Mesendoderm (in vitro differentiated cells): ENCODE measurements at regions not wholly inside any gene's neighbourhood (a gene's known extent, or its start where the extent isn't known, plus 50 kb on each side); places are given as distances from the start of the nearest gene placed in this dataset.
A peak's percentile ranks its signal among the peaks of the same experiment; 100 is the strongest.

Experiments
- DNase-seq: peaks from one replicate; pipeline ENCODE4 v3.0.0; 2013
- H2AK5ac ChIP-seq: 2 replicates; pipeline ENCODE4 v1.6.1; 2013; ENCODE audit warnings: low read length, inconsistent platforms
- H2BK120ac ChIP-seq: 2 replicates; pipeline ENCODE4 v1.6.1; 2013; ENCODE audit warnings: low read depth, mild to moderate bottlenecking, low read length, moderate library complexity, mixed read lengths
- H2BK15ac ChIP-seq: replicated peaks from 2 replicates; pipeline ENCODE4 v1.6.1; 2013; ENCODE audit warnings: low read depth, mild to moderate bottlenecking, moderate library complexity
- H2BK5ac ChIP-seq: 2 replicates; pipeline ENCODE4 v1.6.1; 2013; ENCODE audit warnings: low read length, inconsistent platforms
- H3K18ac ChIP-seq: 2 replicates; pipeline ENCODE4 v1.6.1; 2013; ENCODE audit warnings: mild to moderate bottlenecking, low read length, mixed read lengths
- H3K23ac ChIP-seq: one replicate; pipeline ENCODE4 v1.6.1; 2013; ENCODE audit warnings: low read length
- H3K27ac ChIP-seq: 2 replicates; pipeline ENCODE4 v1.5.1; 2013; ENCODE audit warnings: low read depth, mild to moderate bottlenecking, inconsistent platforms, low read length, moderate library complexity
- H3K27me3 ChIP-seq: 2 replicates; pipeline ENCODE4 v1.6.1; 2013; ENCODE audit warnings: low read length, control low read depth, mild to moderate bottlenecking, inconsistent platforms; ENCODE audit not compliant: insufficient read depth, poor library complexity
- H3K36me3 ChIP-seq: 2 replicates; pipeline ENCODE4 v1.6.1; 2013; ENCODE audit warnings: low read length, inconsistent platforms; ENCODE audit not compliant: control insufficient read depth, insufficient read depth
- H3K4ac ChIP-seq: one replicate; pipeline ENCODE4 v1.6.1; 2013; ENCODE audit warnings: low read depth, mild to moderate bottlenecking, low read length, moderate library complexity
- H3K4me1 ChIP-seq: 2 replicates; pipeline ENCODE4 v1.6.1; 2013; ENCODE audit warnings: low read depth, low read length, inconsistent platforms; ENCODE audit not compliant: control insufficient read depth
- H3K4me2 ChIP-seq: 2 replicates; pipeline ENCODE4 v1.6.1; 2013; ENCODE audit warnings: low read length
- H3K4me3 ChIP-seq: 2 replicates; pipeline ENCODE4 v1.5.1; 2013; ENCODE audit warnings: mild to moderate bottlenecking, low read length
- H3K56ac ChIP-seq: one replicate; pipeline ENCODE4 v1.6.1; 2013; ENCODE audit warnings: low read length
- H3K79me1 ChIP-seq: 2 replicates; pipeline ENCODE4 v1.6.1; 2013; ENCODE audit warnings: low read length, inconsistent platforms
- H3K79me2 ChIP-seq: 2 replicates; pipeline ENCODE4 v1.6.1; 2013; ENCODE audit warnings: mild to moderate bottlenecking, low read length; ENCODE audit not compliant: control insufficient read depth, insufficient read depth
- H3K9ac ChIP-seq: 2 replicates; pipeline ENCODE4 v1.6.1; 2013; ENCODE audit warnings: low read length, inconsistent platforms
- H4K5ac ChIP-seq: one replicate; pipeline ENCODE4 v1.6.1; 2013; ENCODE audit warnings: low read length
- H4K8ac ChIP-seq: one replicate; pipeline ENCODE4 v1.6.1; 2013; ENCODE audit warnings: low read depth, mild to moderate bottlenecking, control low read depth, low read length, moderate library complexity
- WGBS: extraction: QIAGEN DNeasy Blood & Tissue Kit; methylation state at CpG from one replicate; pipeline ENCODE4 v1.1.7; 2013; ENCODE audit warnings: low lambda C conversion rate, missing lambda C conversion rate; ENCODE audit not compliant: insufficient coverage; ENCODE audit errors: extremely low coverage; 5-methylcytosine and 5-hydroxymethylcytosine counted together

DNA sequence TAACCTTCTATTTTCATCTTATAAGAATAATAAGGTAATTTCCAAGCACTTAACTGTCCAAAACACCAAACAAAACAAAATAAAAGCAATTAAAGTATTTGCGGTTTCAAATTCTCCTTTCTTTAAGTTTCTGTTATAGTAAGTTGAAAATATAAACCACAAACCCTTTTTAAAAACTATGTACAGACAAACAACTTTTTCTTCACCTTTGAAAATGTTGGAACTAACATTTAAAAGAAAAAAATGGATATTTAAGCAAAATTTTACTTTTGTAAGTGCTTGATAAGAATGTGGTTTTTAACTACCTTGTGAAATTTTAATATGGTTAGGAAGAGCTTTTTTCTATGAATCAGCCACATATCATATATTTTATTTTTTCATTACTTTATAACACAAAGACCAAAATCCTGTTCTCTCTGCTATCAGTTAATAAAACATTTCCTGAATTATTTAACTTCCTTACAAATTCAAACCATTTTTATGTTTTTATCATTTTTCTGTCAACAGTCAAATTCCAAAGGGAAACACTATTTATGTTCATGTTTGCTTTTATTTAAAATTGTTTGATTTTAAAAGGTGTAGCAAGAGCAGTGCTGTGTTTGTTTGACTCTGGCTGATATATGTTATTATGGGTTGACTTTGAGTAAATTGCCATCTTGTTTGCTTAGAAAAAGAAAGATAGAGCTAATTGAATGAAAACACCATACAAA, 554.1 kb upstream of the KLHL1 start:
- Histone ChIP-seq H3K4me1 (no peaks in the 10 kb centered on the region), H3K4ac (no peak overlapping the region), H3K79me1 (no peaks in the 10 kb centered on the region), H3K23ac (no peak overlapping the region), H3K27me3 (no peaks in the 10 kb centered on the region), H2AK5ac (no peak overlapping the region), H2BK120ac (no peak overlapping the region), H3K18ac (no peak overlapping the region), H4K8ac (no peak overlapping the region), H2BK15ac (no peak overlapping the region), H3K4me2 (no peak overlapping the region), H2BK5ac (no peak overlapping the region), H3K4me3 (no peak overlapping the region), H3K79me2 (no peaks in the 10 kb centered on the region), H3K9ac (no peak overlapping the region), H3K36me3 (no peaks in the 10 kb centered on the region), H4K5ac (no peak overlapping the region), H3K27ac (no peak overlapping the region), H3K56ac (no peak overlapping the region)
- WGBS, result no CpG with 5 or more reads among the region's 1 CpG
- DNase-seq, result no peak

DNA sequence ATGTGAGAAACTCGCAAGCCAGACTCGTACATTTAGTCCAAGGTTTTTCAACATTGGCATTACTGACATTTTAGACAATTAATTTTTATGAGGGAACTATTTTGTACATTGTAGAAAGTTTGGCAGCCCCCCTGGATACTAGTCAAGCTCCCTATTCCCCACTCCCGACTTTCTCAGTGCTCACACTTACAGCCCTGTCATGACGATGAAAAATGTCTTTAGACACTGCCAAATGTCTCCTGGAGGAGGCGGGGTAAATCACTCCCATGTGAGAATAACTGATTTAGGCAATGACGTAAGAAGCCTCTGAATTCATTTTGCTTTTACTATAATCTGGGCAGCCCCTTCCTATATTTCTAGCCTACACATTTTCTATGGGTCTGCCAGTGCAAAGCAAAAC, 535.8 kb upstream of the KLHL1 start:
- Histone ChIP-seq H3K9ac (no peak overlapping the region), H2BK15ac (no peak overlapping the region), H2BK120ac (no peak overlapping the region), H4K8ac (no peak overlapping the region), H3K79me2 (no peaks in the 10 kb centered on the region), H3K79me1 (no peaks in the 10 kb centered on the region), H4K5ac (no peak overlapping the region), H3K27ac (no peak overlapping the region), H3K36me3 (no peaks in the 10 kb centered on the region), H3K4me2 (no peak overlapping the region), H3K27me3 (no peaks in the 10 kb centered on the region), H3K56ac (no peak overlapping the region), H3K4me3 (no peak overlapping the region), H2AK5ac (no peak overlapping the region), H3K18ac (no peak overlapping the region), H3K4me1 (no peaks in the 10 kb centered on the region), H3K23ac (no peak overlapping the region), H2BK5ac (no peak overlapping the region), H3K4ac (no peak overlapping the region)
- no CpG with 5 or more reads among the region's 6 CpGs for WGBS
- DNase-seq, result no peak

DNA sequence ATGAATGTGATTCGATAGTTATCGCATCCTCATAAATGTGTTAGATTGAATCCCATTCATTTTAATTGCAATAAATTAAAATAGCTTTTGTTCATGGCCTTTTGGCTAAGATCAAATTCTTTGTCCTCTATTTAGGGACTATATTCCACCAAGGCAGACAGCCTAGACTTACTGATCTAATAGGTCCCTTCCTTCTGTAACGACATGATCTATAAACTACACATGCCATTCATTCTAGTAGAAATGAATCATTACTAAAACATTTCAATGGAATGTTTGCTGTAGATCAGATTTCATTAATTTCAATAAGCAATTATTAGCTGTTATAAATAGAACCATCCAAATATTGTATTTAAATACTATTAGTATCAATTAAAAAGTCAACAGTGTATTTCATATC, 526.6 kb upstream of the KLHL1 start:
- no CpG with 5 or more reads among the region's 3 CpGs for WGBS
- Histone ChIP-seq H4K8ac (no peak overlapping the region), H2AK5ac (no peak overlapping the region), H3K27me3 (no peaks in the 10 kb centered on the region), H3K56ac (no peak overlapping the region), H2BK120ac (no peak overlapping the region), H3K79me2 (no peaks in the 10 kb centered on the region), H2BK15ac (no peak overlapping the region), H3K79me1 (no peaks in the 10 kb centered on the region), H3K23ac (no peak overlapping the region), H2BK5ac (no peak overlapping the region), H3K4ac (no peak overlapping the region), H3K9ac (no peak overlapping the region), H3K4me1 (no peaks in the 10 kb centered on the region), H3K36me3 (no peaks in the 10 kb centered on the region), H4K5ac (no peak overlapping the region), H3K27ac (no peak overlapping the region), H3K4me2 (no peak overlapping the region), H3K4me3 (no peak overlapping the region), H3K18ac (no peak overlapping the region)
- DNase-seq, result no peak

DNA sequence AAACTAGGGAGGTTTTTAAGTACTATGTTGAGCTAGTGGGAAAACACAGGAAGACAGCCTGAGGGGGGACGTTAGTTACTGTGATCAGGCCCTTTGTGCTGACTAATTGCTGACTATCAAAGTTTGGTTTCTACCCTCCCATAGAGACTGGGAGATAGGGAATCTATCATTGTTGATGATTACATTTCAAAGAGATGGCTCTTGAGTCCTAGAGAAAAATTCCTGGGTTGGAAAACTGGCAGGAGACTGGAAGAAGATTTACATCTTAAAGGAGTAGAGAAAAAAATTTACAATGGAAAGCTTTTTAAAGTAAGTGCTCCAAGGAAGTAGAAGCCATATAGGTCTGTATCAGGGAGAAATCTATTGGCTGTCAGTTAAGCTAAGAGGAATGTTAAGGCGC, 522.0 kb upstream of the KLHL1 start:
- Histone ChIP-seq H4K8ac (no peak overlapping the region), H3K4me1 (no peaks in the 10 kb centered on the region), H3K27me3 (no peaks in the 10 kb centered on the region), H3K4me3 (no peak overlapping the region), H4K5ac (no peak overlapping the region), H2BK120ac (no peak overlapping the region), H3K36me3 (no peaks in the 10 kb centered on the region), H3K18ac (no peak overlapping the region), H3K79me2 (no peaks in the 10 kb centered on the region), H3K9ac (no peak overlapping the region), H2BK15ac (no peak overlapping the region), H3K4ac (no peak overlapping the region), H3K27ac (no peak overlapping the region), H3K79me1 (no peaks in the 10 kb centered on the region), H3K23ac (no peak overlapping the region), H3K56ac (no peak overlapping the region), H2AK5ac (no peak overlapping the region), H3K4me2 (no peak overlapping the region), H2BK5ac (no peak overlapping the region)
- no CpG with 5 or more reads among the region's 2 CpGs for WGBS
- DNase-seq, result peak; percentile 84

DNA sequence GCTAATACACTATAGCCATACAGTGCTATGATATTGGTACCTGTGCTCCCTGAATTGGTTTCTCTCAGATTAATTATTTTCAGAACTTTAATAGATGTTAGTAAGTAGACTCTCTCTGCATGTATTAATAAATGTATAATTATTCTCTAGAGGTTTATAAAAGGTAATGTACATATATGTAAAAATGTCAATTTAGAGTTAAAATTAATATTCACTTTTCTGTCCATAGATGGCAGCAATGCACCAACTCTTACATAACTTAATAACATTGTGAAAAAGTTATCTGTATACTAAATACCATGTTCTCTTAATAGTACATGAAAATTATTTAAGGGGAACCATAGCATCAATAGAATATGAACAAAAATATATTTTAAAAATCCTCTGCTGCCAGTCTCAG, 515.0 kb upstream of the KLHL1 start:
- DNase-seq, result no peak
- Histone ChIP-seq H2BK120ac (no peak overlapping the region), H4K5ac (no peak overlapping the region)

DNA sequence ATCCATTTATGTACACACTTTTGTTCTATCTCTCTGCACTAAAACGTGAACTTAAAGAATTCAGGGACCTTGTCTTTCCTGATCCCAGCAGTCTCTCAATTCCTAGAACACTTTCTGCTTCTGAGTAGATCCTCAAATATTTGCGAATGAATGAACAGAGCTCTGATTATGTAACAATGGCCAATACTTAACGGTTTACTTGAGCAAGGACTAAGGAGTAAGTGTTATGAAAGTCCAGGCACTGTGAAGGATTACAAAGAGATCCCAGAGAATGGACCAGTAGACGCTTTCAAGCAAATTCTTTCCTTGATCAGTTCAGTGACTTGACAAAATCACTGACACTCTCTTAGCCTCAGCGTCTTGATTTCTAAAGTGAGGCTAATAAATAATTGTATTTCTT, 514.5 kb upstream of the KLHL1 start:
- Histone ChIP-seq H2AK5ac (no peak overlapping the region), H3K9ac (no peak overlapping the region), H3K4ac (no peak overlapping the region), H3K4me2 (no peak overlapping the region), H3K4me1 (no peaks in the 10 kb centered on the region), H3K4me3 (no peak overlapping the region), H3K36me3 (no peaks in the 10 kb centered on the region), H2BK120ac (no peak overlapping the region), H3K27me3 (no peaks in the 10 kb centered on the region), H2BK5ac (no peak overlapping the region), H2BK15ac (no peak overlapping the region), H3K27ac (no peak overlapping the region), H3K18ac (no peak overlapping the region), H3K79me2 (no peaks in the 10 kb centered on the region), H3K56ac (no peak overlapping the region), H3K23ac (no peak overlapping the region), H4K8ac (no peak overlapping the region), H4K5ac (no peak overlapping the region), H3K79me1 (no peaks in the 10 kb centered on the region)
- WGBS, result no CpG with 5 or more reads among the region's 5 CpGs
- no peak for DNase-seq

More for the DNA sequence above, 515.0 kb upstream of the KLHL1 start:
- Histone ChIP-seq H3K79me1 (no peaks in the 10 kb centered on the region), H3K36me3 (no peaks in the 10 kb centered on the region), H3K79me2 (no peaks in the 10 kb centered on the region), H3K27ac (no peak overlapping the region), H3K9ac (no peak overlapping the region), H3K4me2 (no peak overlapping the region), H2AK5ac (no peak overlapping the region), H4K8ac (no peak overlapping the region), H2BK5ac (no peak overlapping the region), H3K27me3 (no peaks in the 10 kb centered on the region), H3K23ac (no peak overlapping the region), H3K4me3 (no peak overlapping the region), H3K4ac (no peak overlapping the region), H3K4me1 (no peaks in the 10 kb centered on the region), H2BK15ac (no peak overlapping the region), H3K56ac (no peak overlapping the region), H3K18ac (no peak overlapping the region)
